Endothelial cell of umbilical vein (primary cell): ENCODE measurements at regions not wholly inside any gene's neighbourhood (a gene's known extent, or its start where the extent isn't known, plus 50 kb on each side); places are given as distances from the start of the nearest gene placed in this dataset.

Experiments
- CTCF ChIP-seq, 2 donors: IDR thresholded peaks; 1 replicate in 1 of 2; 2 replicates in 1 of 2; pipeline ENCODE4 v1.5.1; 2011; ENCODE audit warnings: low read length in 2 of 2, mild to moderate bottlenecking in 2 of 2, moderate library complexity in 2 of 2, control low read depth in 1 of 2, inconsistent platforms in 1 of 2, low read depth in 1 of 2; ENCODE audit not compliant: insufficient read depth in 1 of 2; ENCODE audit errors: extremely low read depth in 1 of 2
- POLR2A ChIP-seq: IDR thresholded peaks from 2 replicates; pipeline ENCODE4 v1.6.1; 2012; ENCODE audit warnings: low read depth, mild to moderate bottlenecking, control low read depth, low read length
- POLR2AphosphoS5 ChIP-seq: IDR thresholded peaks from 2 replicates; pipeline ENCODE4 v1.6.1; 2012; ENCODE audit warnings: low read depth, mild to moderate bottlenecking, control low read depth, low read length, moderate library complexity; ENCODE audit not compliant: insufficient read depth

- TF ChIP-seq CTCF (IDR thresholded peaks at IDR 0.05; ENCODE audit: extremely low read depth in 1 of 2, insufficient read depth in 1 of 2, low read depth in 1 of 2, low read length in 2 of 2) (no peak), POLR2A (no peak), POLR2AphosphoS5 (no peak)
Measured at GRCh38 chr4:158003212-158003611, 169.6 kb downstream of the GASK1B start.
